Type B pancreatic cell (in vitro differentiated cells): ENCODE measurements at regions not wholly inside any gene's neighbourhood (a gene's known extent, or its start where the extent isn't known, plus 50 kb on each side); places are given as distances from the start of the nearest gene placed in this dataset.

Experiments used
- DNase-seq: peaks from one replicate; pipeline ENCODE4 v3.0.0; 2021; ENCODE audit warnings: mixed read lengths; ENCODE audit not compliant: unreplicated experiment; ENCODE audit errors: extremely low spot score
- H3K27ac Mint-ChIP-seq: 2 replicates; pipeline ENCODE4 v1.8.0; 2021; ENCODE audit warnings: mild to moderate bottlenecking, mixed read lengths
- H3K27me3 Mint-ChIP-seq: 2 replicates; pipeline ENCODE4 v1.8.0; 2021; ENCODE audit warnings: mixed read lengths
- H3K36me3 Mint-ChIP-seq: 2 replicates; pipeline ENCODE4 v1.8.0; 2021; ENCODE audit warnings: mixed read lengths
- H3K4me1 Mint-ChIP-seq: one replicate; pipeline ENCODE4 v1.8.0; 2021; ENCODE audit warnings: mixed read lengths; ENCODE audit not compliant: unreplicated experiment
- H3K4me3 Mint-ChIP-seq: 2 replicates; pipeline ENCODE4 v1.8.0; 2021; ENCODE audit warnings: mild to moderate bottlenecking, mixed read lengths
- H3K9me3 Mint-ChIP-seq: 2 replicates; pipeline ENCODE4 v1.8.0; 2021; ENCODE audit warnings: mixed read lengths
- TF ChIP-seq, protein P1 (sequence below): fragments of 200-600 bp; sonication (generic); conservative IDR thresholded peaks from 2 replicates; pipeline ENCODE4 v1.5.0; 2021; ENCODE audit warnings: antibody characterized with exemption, mild to moderate bottlenecking

DNA sequence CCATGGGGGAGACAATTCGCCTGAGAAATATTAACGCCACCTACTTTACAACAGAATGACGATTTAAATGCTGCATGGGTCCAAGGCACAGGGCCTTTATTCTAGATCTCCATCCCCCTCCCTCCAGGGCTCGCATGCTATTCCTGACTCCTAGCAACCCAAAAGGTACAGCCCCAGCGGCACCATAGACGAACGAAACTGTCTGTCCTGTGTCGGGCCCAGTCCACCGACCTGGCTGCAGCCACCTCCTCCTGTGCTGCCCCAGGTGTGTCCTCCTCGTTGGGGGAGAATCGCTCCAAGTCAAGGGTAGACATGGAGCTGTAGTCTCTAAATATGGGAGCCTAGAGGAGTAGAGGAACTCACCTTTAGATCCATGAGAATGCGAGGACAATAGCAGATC lies 196.5 kb downstream of the TOMM20 start:
- no peaks in the 10 kb centered on the region for H3K36me3 Mint-ChIP-seq
- H3K27me3 Mint-ChIP-seq: no peaks in the 10 kb centered on the region
- no peak overlapping the region for H3K27ac Mint-ChIP-seq
- H3K9me3 Mint-ChIP-seq: no peaks in the 10 kb centered on the region
- H3K4me1 Mint-ChIP-seq: peaks cover 35% of the 10 kb centered on the region
- TF ChIP-seq, protein P1, sequence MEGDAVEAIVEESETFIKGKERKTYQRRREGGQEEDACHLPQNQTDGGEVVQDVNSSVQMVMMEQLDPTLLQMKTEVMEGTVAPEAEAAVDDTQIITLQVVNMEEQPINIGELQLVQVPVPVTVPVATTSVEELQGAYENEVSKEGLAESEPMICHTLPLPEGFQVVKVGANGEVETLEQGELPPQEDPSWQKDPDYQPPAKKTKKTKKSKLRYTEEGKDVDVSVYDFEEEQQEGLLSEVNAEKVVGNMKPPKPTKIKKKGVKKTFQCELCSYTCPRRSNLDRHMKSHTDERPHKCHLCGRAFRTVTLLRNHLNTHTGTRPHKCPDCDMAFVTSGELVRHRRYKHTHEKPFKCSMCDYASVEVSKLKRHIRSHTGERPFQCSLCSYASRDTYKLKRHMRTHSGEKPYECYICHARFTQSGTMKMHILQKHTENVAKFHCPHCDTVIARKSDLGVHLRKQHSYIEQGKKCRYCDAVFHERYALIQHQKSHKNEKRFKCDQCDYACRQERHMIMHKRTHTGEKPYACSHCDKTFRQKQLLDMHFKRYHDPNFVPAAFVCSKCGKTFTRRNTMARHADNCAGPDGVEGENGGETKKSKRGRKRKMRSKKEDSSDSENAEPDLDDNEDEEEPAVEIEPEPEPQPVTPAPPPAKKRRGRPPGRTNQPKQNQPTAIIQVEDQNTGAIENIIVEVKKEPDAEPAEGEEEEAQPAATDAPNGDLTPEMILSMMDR: no peak
- DNase-seq: no peak
- no peak overlapping the region for H3K4me3 Mint-ChIP-seq

DNA sequence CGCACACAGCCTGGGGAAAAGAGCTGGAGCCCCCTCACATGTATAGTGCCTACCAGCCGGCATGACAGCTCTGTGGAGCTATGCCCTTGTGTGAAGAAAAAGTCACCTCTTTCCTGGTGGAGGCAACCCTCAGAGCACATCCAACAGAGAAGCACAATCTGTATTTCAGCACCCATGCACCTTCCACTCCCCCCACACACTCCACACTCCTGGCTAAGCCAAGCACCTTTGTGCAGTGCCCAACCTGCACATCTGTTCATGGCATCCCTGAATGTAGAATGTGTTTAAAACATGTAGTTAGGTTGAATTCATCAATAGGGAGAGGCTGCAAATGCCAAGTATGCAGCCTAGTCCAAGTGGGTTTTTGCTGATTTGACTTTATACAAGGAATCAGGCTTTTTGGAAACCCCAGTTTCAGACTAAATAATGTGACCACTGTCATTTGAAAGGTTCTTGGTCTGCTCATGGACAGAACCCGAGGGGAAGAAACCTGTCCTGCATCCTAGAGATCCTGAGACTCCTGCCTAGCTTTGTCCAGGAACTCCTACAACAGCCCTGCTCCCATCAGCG lies 197.1 kb downstream of the TOMM20 start:
- TF ChIP-seq, protein P1: no peak
- H3K9me3 Mint-ChIP-seq: no peaks in the 10 kb centered on the region
- no peak overlapping the region for H3K4me3 Mint-ChIP-seq
- H3K27me3 Mint-ChIP-seq: no peaks in the 10 kb centered on the region
- DNase-seq: no peak
- H3K27ac Mint-ChIP-seq: no peak overlapping the region
- peaks cover 37% of the 10 kb centered on the region for H3K4me1 Mint-ChIP-seq
- H3K36me3 Mint-ChIP-seq: no peaks in the 10 kb centered on the region

DNA sequence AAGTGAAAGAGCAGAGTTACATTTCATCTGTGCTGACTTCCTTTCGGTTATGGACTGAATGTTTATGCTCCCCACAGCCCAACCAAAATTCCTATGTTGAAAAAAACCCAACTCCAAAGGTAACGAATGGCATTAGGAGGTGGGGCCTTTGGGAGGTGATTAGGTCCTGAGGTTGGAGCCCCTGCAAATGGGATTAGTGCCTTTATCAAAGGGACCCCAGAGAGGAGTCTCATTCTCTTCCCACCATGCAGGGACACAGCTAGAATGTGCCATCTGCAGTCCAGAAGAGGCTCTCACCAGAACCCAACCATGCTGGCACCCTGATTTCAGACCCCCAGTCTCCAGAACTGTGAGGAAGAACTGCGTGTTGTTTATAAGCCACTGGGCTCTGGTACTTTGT lies 199.3 kb downstream of the TOMM20 start:
- TF ChIP-seq, protein P1: no peak
- Mint-ChIP-seq H3K4me1 (peaks cover 46% of the 10 kb centered on the region), H3K9me3 (no peaks in the 10 kb centered on the region), H3K27ac (no peak overlapping the region), H3K4me3 (no peak overlapping the region), H3K27me3 (no peaks in the 10 kb centered on the region), H3K36me3 (no peaks in the 10 kb centered on the region)
- DNase-seq: no peak

DNA sequence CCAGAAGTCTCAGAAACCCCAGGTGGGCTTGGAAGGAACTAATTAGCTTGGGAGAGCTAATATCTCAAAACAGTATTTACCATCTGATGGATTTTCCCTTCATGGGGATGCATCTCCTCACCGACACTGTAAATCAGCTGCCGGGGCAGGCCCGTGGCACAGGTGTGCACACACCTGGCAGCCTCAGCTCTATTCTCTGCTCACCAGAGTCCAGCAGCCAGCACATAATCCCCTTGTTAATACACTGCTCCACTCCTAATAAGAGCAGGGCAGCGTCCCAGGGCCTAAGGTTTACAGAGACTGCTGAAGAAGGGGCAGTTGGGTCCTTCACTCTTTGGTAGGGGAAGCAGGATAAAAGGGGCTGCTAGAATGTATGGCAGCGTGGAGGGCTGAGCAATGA lies 200.0 kb downstream of the TOMM20 start:
- no peaks in the 10 kb centered on the region for H3K27me3 Mint-ChIP-seq
- no peak overlapping the region for H3K4me3 Mint-ChIP-seq
- H3K9me3 Mint-ChIP-seq: no peaks in the 10 kb centered on the region
- no peak overlapping the region for H3K27ac Mint-ChIP-seq
- DNase-seq: no peak
- H3K36me3 Mint-ChIP-seq: no peaks in the 10 kb centered on the region
- peaks cover 46% of the 10 kb centered on the region for H3K4me1 Mint-ChIP-seq
- TF ChIP-seq, protein P1: no peak

DNA sequence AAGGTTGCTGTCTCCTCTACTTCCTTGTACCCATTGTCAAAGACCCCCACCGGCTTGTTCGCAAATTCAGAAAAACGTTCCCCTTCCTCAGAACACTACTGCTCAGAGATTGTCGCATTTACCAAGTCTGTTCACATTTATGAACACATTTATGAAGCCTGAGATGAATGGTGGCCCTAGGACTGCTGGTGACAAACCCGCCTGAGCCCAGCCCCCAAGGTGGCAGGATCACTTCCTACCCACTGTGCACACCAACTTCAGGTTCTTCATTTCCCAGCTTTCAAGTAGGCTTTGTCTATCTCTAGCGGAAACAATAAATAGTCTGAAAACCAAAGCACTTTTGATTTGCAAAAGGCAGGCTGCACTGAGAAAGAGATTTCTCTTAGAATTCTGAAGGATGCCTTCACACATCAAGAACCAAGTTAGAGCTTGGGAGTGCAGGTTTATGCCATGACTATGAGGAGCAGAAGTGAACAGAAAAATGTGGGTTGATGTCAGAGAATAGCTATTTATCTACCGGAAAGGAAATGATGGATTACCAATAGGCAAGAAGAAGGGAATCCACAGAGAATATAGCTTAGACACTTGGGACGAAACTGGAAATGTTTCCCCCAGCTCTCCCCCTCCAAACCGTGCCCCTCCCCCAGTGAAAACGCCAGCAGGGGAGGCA lies 200.5 kb downstream of the TOMM20 start:
- no peak overlapping the region for H3K4me3 Mint-ChIP-seq
- DNase-seq: no peak
- TF ChIP-seq, protein P1: no peak
- no peaks in the 10 kb centered on the region for H3K9me3 Mint-ChIP-seq
- H3K27me3 Mint-ChIP-seq: no peaks in the 10 kb centered on the region
- H3K27ac Mint-ChIP-seq: no peak overlapping the region
- peaks cover 43% of the 10 kb centered on the region for H3K4me1 Mint-ChIP-seq
- no peaks in the 10 kb centered on the region for H3K36me3 Mint-ChIP-seq
